Ascending aorta (tissue), 2 donors: ENCODE measurements at regions not wholly inside any gene's neighbourhood (a gene's known extent, or its start where the extent isn't known, plus 50 kb on each side); places are given as distances from the start of the nearest gene placed in this dataset.

ENCODE experiments used
- DNase-seq, 2 donors: peaks; one replicate each; pipeline ENCODE4 v3.0.0-alpha.2; 2019; ENCODE audit warnings: low spot score in 2 of 2
- H3K27ac ChIP-seq, 2 donors: fragments of 200-600 bp; sonication (generic); one replicate each; pipeline ENCODE4 v1.5.1; 2016 to 2017; ENCODE audit warnings: mild to moderate bottlenecking in 1 of 2
- H3K27me3 ChIP-seq: fragments of 200-600 bp; sonication (generic); one replicate; pipeline ENCODE4 v1.5.1; 2017
- H3K36me3 ChIP-seq, 2 donors: fragments of 200-600 bp; sonication (generic); one replicate each; pipeline ENCODE4 v1.5.1; 2016
- H3K4me1 ChIP-seq, 2 donors: fragments of 200-600 bp; sonication (generic); one replicate each; pipeline ENCODE4 v1.5.1; 2016 to 2017; ENCODE audit warnings: mild to moderate bottlenecking in 1 of 2
- H3K4me3 ChIP-seq, 2 donors: fragments of 200-600 bp; sonication (generic); one replicate each; pipeline ENCODE4 v1.5.1; 2016 to 2017; ENCODE audit warnings: mild to moderate bottlenecking in 1 of 2
- H3K9me3 ChIP-seq, 2 donors: fragments of 200-600 bp; sonication (generic); one replicate each; pipeline ENCODE4 v1.5.1; 2016
- CTCF ChIP-seq, 3 experiments: fragments of 200-600 bp in 2 of 3; fragments of 450-650 bp in 1 of 3; sonication (generic) in 2 of 3; IDR thresholded peaks; one replicate each; pipeline ENCODE4 v1.5.1; 2016 to 2019; ENCODE audit warnings: antibody characterized with exemption in 3 of 3, mild to moderate bottlenecking in 1 of 3, moderate library complexity in 1 of 3
- intact Hi-C: fragments of 100-400 bp; cut with DNase I; formaldehyde crosslinking; loops from one replicate; pipeline ENCODE4 v1.15.1; 2023

GRCh38 chr5:86671536-86671935 lies 53.8 kb downstream of the COX7C start:
- Histone ChIP-seq H3K27me3 (no peaks in the 10 kb centered on the region), H3K9me3 (no peaks in the 10 kb centered on the region), H3K4me3 (no peak overlapping the region), H3K4me1 (no peaks in the 10 kb centered on the region), H3K36me3 (no peaks in the 10 kb centered on the region), H3K27ac (no peak overlapping the region)
- DNase-seq, result no peak
- intact Hi-C loops, result no loop called here
- TF ChIP-seq CTCF (IDR thresholded peaks at IDR 0.05), result no peak

- intact Hi-C loops, result no loop called here
- Histone ChIP-seq H3K9me3 (no peaks in the 10 kb centered on the region), H3K4me3 (no peak overlapping the region), H3K27ac (no peak overlapping the region), H3K36me3 (no peaks in the 10 kb centered on the region), H3K27me3 (no peaks in the 10 kb centered on the region), H3K4me1 (no peaks in the 10 kb centered on the region)
- no peak for TF ChIP-seq CTCF (IDR thresholded peaks at IDR 0.05)
- DNase-seq, result no peak
These were observed 56.3 kb downstream of the COX7C start for GRCh38 chr5:86674069-86674468.

GRCh38 chr5:86675311-86675710 lies 57.6 kb downstream of the COX7C start:
- Histone ChIP-seq H3K27me3 (no peaks in the 10 kb centered on the region), H3K4me3 (no peak overlapping the region), H3K9me3 (no peaks in the 10 kb centered on the region), H3K36me3 (no peaks in the 10 kb centered on the region), H3K4me1 (no peaks in the 10 kb centered on the region), H3K27ac (no peak overlapping the region)
- intact Hi-C loops, result no loop called here
- no peak for TF ChIP-seq CTCF (IDR thresholded peaks at IDR 0.05)
- no peak for DNase-seq

- Histone ChIP-seq H3K36me3 (no peaks in the 10 kb centered on the region), H3K27ac (peak overlapping the region; percentile 72 to 80), H3K27me3 (no peaks in the 10 kb centered on the region), H3K9me3 (no peaks in the 10 kb centered on the region), H3K4me3 (no peak overlapping the region), H3K4me1 (no peaks in the 10 kb centered on the region)
- intact Hi-C loops, result loop anchor here (1.0 kb wide), 1 partner anchor 62 kb away; the partner anchor contains the start of gene COX7C
- peak; percentile 43 to 67 (median 62) for TF ChIP-seq CTCF (IDR thresholded peaks at IDR 0.05)
- DNase-seq, result peak in 1 of 2 donors; percentile 75
These were observed 61.8 kb downstream of the COX7C start for GRCh38 chr5:86679529-86679928.

- DNase-seq, result no peak
- Histone ChIP-seq H3K36me3 (no peaks in the 10 kb centered on the region), H3K27ac (peak overlapping the region; percentile 72 to 80), H3K27me3 (no peaks in the 10 kb centered on the region), H3K9me3 (no peaks in the 10 kb centered on the region), H3K4me3 (no peak overlapping the region), H3K4me1 (no peaks in the 10 kb centered on the region)
- no peak for TF ChIP-seq CTCF (IDR thresholded peaks at IDR 0.05)
- intact Hi-C loops, result loop anchor here (1.0 kb wide), 1 partner anchor 63 kb away; the partner anchor contains the start of gene COX7C
These were observed 62.2 kb downstream of the COX7C start for GRCh38 chr5:86679949-86680348.

GRCh38 chr5:86684222-86684621 lies 66.5 kb downstream of the COX7C start:
- no peak overlapping the region for H3K4me3 ChIP-seq
- intact Hi-C loops, result no loop called here
- H3K27ac ChIP-seq, result no peak overlapping the region
- no peaks in the 10 kb centered on the region for H3K27me3 ChIP-seq
- no peaks in the 10 kb centered on the region for H3K4me1 ChIP-seq
- no peak for TF ChIP-seq CTCF (IDR thresholded peaks at IDR 0.05)
- no peak for DNase-seq
- no peaks in the 10 kb centered on the region for H3K9me3 ChIP-seq
- no peaks in the 10 kb centered on the region for H3K36me3 ChIP-seq
